ENCODE measurements at regions not wholly inside any gene's neighbourhood (a gene's known extent, or its start where the extent isn't known, plus 50 kb on each side); places are given as distances from the start of the nearest gene placed in this dataset.

DNA sequence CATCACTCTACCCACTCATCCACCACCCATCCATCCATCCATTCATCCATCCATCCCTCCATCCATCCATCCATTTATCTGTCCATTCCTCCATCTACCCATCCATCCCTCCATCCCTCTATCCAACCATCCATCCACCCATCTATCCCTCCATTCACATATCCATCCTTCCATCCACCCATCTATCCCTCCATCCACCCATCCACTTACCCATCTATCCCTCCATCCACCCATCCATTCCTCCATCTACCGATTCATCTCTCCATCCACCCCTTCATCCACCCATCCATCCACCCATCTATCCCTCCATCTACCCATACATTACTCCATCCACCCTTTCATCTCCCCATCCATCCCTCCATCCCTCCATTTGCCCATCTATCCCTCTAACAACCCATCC is 239.6 kb upstream of the SHH start:
- H3K27me3 ChIP-seq (ENCODE audit: control insufficient read depth in 2 of 2, insufficient read depth in 2 of 2, low read length in 2 of 2), result no peaks in the 10 kb centered on the region
- POLR2A ChIA-PET, result no interaction called here

More for the DNA sequence above, 239.6 kb upstream of the SHH start:
- H3K4me2 ChIP-seq (ENCODE audit: insufficient read depth, low read length), result no peak overlapping the region
- H3K27ac ChIP-seq (ENCODE audit: insufficient read depth, low read depth, low read length), result no peak overlapping the region
- no peaks in the 10 kb centered on the region for H3K36me3 ChIP-seq (ENCODE audit: control insufficient read depth in 2 of 2, extremely low read depth in 1 of 2, insufficient read depth in 2 of 2, low read length in 2 of 2)
- DNase-seq (ENCODE audit: low read depth, low spot score) (no peak), FAIRE-seq (no peak)
- no TSS peak for BruUV-seq (replicated peaks)
- H3K4me1 ChIP-seq (ENCODE audit: control insufficient read depth, extremely low read depth, insufficient read depth, low read length), result no peaks in the 10 kb centered on the region
- no peaks in the 10 kb centered on the region for H3K79me2 ChIP-seq (ENCODE audit: control insufficient read depth, insufficient read depth, low read length)
- no peaks in the 10 kb centered on the region for H3K9me1 ChIP-seq (replicated peaks; ENCODE audit: control insufficient read depth, extremely low read depth, insufficient read depth, low read length)
- H4K20me1 ChIP-seq (replicated peaks; ENCODE audit: control insufficient read depth, extremely low read depth, insufficient read depth, low read length), result no peaks in the 10 kb centered on the region
- H3K9ac ChIP-seq (replicated peaks; ENCODE audit: extremely low read depth, insufficient read depth, low read length), result no peak overlapping the region
- H3K4me3 ChIP-seq (replicated peaks in 1 of 3; ENCODE audit: insufficient read depth in 1 of 3, low read depth in 1 of 3, low read length in 3 of 3), result no peak overlapping the region
- no peaks in the 10 kb centered on the region for H3K9me3 ChIP-seq (replicated peaks; ENCODE audit: control insufficient read depth, insufficient read depth, low read length)
- H2AFZ ChIP-seq (ENCODE audit: low read depth, low read length), result no peak overlapping the region
- TF ChIP-seq EZH2 (IDR thresholded peaks at IDR 0.05; ENCODE audit: borderline replicate concordance, low read depth, low read length, severe bottlenecking), result no peak
- no peak for TF ChIP-seq POLR2A (IDR thresholded peaks at IDR 0.05; ENCODE audit: low read depth, low read length)
- no peak for TF ChIP-seq MYC (IDR thresholded peaks at IDR 0.05; ENCODE audit: low read depth, low read length)
- no peak for TF ChIP-seq GATA2 (IDR thresholded peaks at IDR 0.05; ENCODE audit: insufficient read depth, insufficient read length, low read depth, low read length)
- no peak for TF ChIP-seq POLR2AphosphoS5 (IDR thresholded peaks at IDR 0.05; ENCODE audit: insufficient read depth, low read depth, low read length)
- TF ChIP-seq, protein P1, sequence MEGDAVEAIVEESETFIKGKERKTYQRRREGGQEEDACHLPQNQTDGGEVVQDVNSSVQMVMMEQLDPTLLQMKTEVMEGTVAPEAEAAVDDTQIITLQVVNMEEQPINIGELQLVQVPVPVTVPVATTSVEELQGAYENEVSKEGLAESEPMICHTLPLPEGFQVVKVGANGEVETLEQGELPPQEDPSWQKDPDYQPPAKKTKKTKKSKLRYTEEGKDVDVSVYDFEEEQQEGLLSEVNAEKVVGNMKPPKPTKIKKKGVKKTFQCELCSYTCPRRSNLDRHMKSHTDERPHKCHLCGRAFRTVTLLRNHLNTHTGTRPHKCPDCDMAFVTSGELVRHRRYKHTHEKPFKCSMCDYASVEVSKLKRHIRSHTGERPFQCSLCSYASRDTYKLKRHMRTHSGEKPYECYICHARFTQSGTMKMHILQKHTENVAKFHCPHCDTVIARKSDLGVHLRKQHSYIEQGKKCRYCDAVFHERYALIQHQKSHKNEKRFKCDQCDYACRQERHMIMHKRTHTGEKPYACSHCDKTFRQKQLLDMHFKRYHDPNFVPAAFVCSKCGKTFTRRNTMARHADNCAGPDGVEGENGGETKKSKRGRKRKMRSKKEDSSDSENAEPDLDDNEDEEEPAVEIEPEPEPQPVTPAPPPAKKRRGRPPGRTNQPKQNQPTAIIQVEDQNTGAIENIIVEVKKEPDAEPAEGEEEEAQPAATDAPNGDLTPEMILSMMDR (IDR thresholded peaks at IDR 0.05; ENCODE audit: extremely low read depth in 1 of 2, insufficient read depth in 1 of 2, low read depth in 1 of 2, low read length in 2 of 2), result no peak
- no peak for TF ChIP-seq JUN (IDR thresholded peaks at IDR 0.05; ENCODE audit: borderline replicate concordance, insufficient read depth, insufficient read length, low read depth)
- no peak for TF ChIP-seq FOS (IDR thresholded peaks at IDR 0.05; ENCODE audit: borderline replicate concordance, insufficient read depth, low read length)
- TF ChIP-seq, protein P2, sequence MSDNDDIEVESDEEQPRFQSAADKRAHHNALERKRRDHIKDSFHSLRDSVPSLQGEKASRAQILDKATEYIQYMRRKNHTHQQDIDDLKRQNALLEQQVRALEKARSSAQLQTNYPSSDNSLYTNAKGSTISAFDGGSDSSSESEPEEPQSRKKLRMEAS (IDR thresholded peaks at IDR 0.05; ENCODE audit: insufficient read depth, insufficient read length), result no peak
- dilution Hi-C loops (cut with MboI; ENCODE audit: extremely low pct_ligation_motif_present, low sequenced_read_pairs), result no loop called here
- CTCF ChIA-PET, result no interaction called here
- intact Hi-C loops (cut with micrococcal nuclease), result no loop called here
